ENCODE measurements at regions not wholly inside any gene's neighbourhood (a gene's known extent, or its start where the extent isn't known, plus 50 kb on each side); places are given as distances from the start of the nearest gene placed in this dataset.

- TF ChIP-seq EZH2 (IDR thresholded peaks at IDR 0.05) (no peak), POLR2A (IDR thresholded peaks at IDR 0.05; ENCODE audit: borderline replicate concordance, extremely low read depth, insufficient read depth, insufficient read length) (no peak), ZNF274 (IDR thresholded peaks at IDR 0.05; ENCODE audit: low read depth, low read length) (no peak), POLR2AphosphoS5 (IDR thresholded peaks at IDR 0.05; ENCODE audit: low read depth, low read length) (no peak), RAD21 (IDR thresholded peaks at IDR 0.05; ENCODE audit: low read depth) (no peak)
- TF ChIP-seq, protein P1, sequence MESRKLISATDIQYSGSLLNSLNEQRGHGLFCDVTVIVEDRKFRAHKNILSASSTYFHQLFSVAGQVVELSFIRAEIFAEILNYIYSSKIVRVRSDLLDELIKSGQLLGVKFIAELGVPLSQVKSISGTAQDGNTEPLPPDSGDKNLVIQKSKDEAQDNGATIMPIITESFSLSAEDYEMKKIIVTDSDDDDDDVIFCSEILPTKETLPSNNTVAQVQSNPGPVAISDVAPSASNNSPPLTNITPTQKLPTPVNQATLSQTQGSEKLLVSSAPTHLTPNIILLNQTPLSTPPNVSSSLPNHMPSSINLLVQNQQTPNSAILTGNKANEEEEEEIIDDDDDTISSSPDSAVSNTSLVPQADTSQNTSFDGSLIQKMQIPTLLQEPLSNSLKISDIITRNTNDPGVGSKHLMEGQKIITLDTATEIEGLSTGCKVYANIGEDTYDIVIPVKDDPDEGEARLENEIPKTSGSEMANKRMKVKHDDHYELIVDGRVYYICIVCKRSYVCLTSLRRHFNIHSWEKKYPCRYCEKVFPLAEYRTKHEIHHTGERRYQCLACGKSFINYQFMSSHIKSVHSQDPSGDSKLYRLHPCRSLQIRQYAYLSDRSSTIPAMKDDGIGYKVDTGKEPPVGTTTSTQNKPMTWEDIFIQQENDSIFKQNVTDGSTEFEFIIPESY (IDR thresholded peaks at IDR 0.05; ENCODE audit: extremely low read depth, insufficient replicate concordance, low read length) = no peak
Observed at GRCh38 chr7:111672901-111673300, 110.6 kb upstream of the IMMP2L start (continued).

GRCh38 chr7:111671927-111672326 is 109.6 kb upstream of the IMMP2L start:
- ATAC-seq (no peak), DNase-seq (ENCODE audit: low read depth, low spot score) (no peak)
- Histone ChIP-seq H3K9me3 (ENCODE audit: control insufficient read depth in 1 of 2, insufficient read depth in 1 of 2, low read depth in 1 of 2, low read length in 2 of 2) (no peaks in the 10 kb centered on the region), H3K4me3 (replicated peaks in 1 of 2; ENCODE audit: low read depth in 1 of 2, low read length in 2 of 2) (no peak overlapping the region), H3K27ac (ENCODE audit: low read depth, low read length) (no peak overlapping the region), H3K4me2 (ENCODE audit: low read length) (no peak overlapping the region), H3K79me2 (ENCODE audit: insufficient read depth, low read length) (no peaks in the 10 kb centered on the region), H2AFZ (ENCODE audit: low read depth, low read length, poor library complexity, severe bottlenecking) (no peak overlapping the region), H3K36me3 (ENCODE audit: control insufficient read depth in 1 of 2, insufficient read depth in 2 of 2, low read length in 2 of 2) (no peaks in the 10 kb centered on the region), H3K9ac (ENCODE audit: low read length) (no peak overlapping the region), H3K9me2 (ENCODE audit: insufficient read depth) (no peaks in the 10 kb centered on the region), H4K20me1 (ENCODE audit: insufficient read depth) (no peaks in the 10 kb centered on the region), H3K4me1 (ENCODE audit: control insufficient read depth in 1 of 2, insufficient read depth in 2 of 2, low read length in 2 of 2) (no peaks in the 10 kb centered on the region), H3K27me3 (ENCODE audit: insufficient read depth, low read length) (peaks cover 3% of the 10 kb centered on the region; the same call in 1 of the 2 replicates)
- POLR2A ChIA-PET = no interaction called here
- no TSS peak for BruUV-seq (replicated peaks)
- RAD21 ChIA-PET (ENCODE audit: low non-redundant PET in 1 of 2, low total read pairs in 2 of 2, uncharacterized antibody in 2 of 2, unreplicated experiment in 2 of 2) = no interaction called here
- intact Hi-C loops (cut with micrococcal nuclease) = no loop called here
- CTCF ChIA-PET = no interaction called here
- no peak for TF ChIP-seq EZH2 (IDR thresholded peaks at IDR 0.05)
- TF ChIP-seq YY1 (IDR thresholded peaks at IDR 0.05; ENCODE audit: extremely low read depth, insufficient replicate concordance, low read depth, low read length) = no peak
- TF ChIP-seq POLR2A (IDR thresholded peaks at IDR 0.05; ENCODE audit: borderline replicate concordance, extremely low read depth, insufficient read depth, insufficient read length) = no peak
- TF ChIP-seq TCF7L2 (IDR thresholded peaks at IDR 0.05; ENCODE audit: borderline replicate concordance, extremely low read depth, insufficient read depth, insufficient read length) = no peak
- TF ChIP-seq, protein P1 (IDR thresholded peaks at IDR 0.05; ENCODE audit: extremely low read depth, insufficient replicate concordance, low read length) = no peak
- TF ChIP-seq FOSL1 (IDR thresholded peaks at IDR 0.05; ENCODE audit: low read depth) = no peak
- TF ChIP-seq EZH2phosphoT487 (IDR thresholded peaks at IDR 0.05; ENCODE audit: borderline replicate concordance) = no peak
- TF ChIP-seq JUND (IDR thresholded peaks at IDR 0.05) = no peak
